Neutrophil (primary cell): ENCODE measurements at regions not wholly inside any gene's neighbourhood (a gene's known extent, or its start where the extent isn't known, plus 50 kb on each side); places are given as distances from the start of the nearest gene placed in this dataset.

Experiments
- H3K27ac ChIP-seq: fragments of 200-600 bp; sonication (generic); 2 replicates; pipeline ENCODE4 v1.5.1; 2016; ENCODE audit warnings: mild to moderate bottlenecking, moderate library complexity
- H3K27me3 ChIP-seq: fragments of 200-600 bp; sonication (generic); 2 replicates; pipeline ENCODE4 v1.6.0; 2016; ENCODE audit warnings: mild to moderate bottlenecking
- H3K36me3 ChIP-seq: fragments of 200-600 bp; sonication (generic); 2 replicates; pipeline ENCODE4 v1.5.1; 2017
- H3K4me1 ChIP-seq, 2 experiments: fragments of 200-600 bp in 1 of 2; sonication (generic) in 1 of 2; 1 replicate in 1 of 2; 2 replicates in 1 of 2; pipeline versions ENCODE4 v1.5.1 to v1.6.1; 2013 to 2016; ENCODE audit warnings: low read depth in 1 of 2, low read length in 1 of 2, mild to moderate bottlenecking in 1 of 2, moderate library complexity in 1 of 2; ENCODE audit not compliant: control insufficient read depth in 1 of 2, insufficient read depth in 1 of 2
- H3K4me3 ChIP-seq, 2 experiments: fragments of 200-600 bp in 1 of 2; sonication (generic) in 1 of 2; 1 replicate in 1 of 2; 2 replicates in 1 of 2; pipeline ENCODE4 v1.5.1; 2013 to 2016; ENCODE audit warnings: low read depth in 1 of 2, low read length in 1 of 2, mild to moderate bottlenecking in 1 of 2, moderate library complexity in 1 of 2
- H3K9me3 ChIP-seq: fragments of 200-600 bp; sonication (generic); 2 replicates; pipeline ENCODE4 v1.5.1; 2016
- CTCF ChIP-seq: fragments of 200-600 bp; sonication (generic); IDR thresholded peaks from 2 replicates; pipeline ENCODE4 v1.5.1; 2016; ENCODE audit warnings: antibody characterized with exemption

DNA sequence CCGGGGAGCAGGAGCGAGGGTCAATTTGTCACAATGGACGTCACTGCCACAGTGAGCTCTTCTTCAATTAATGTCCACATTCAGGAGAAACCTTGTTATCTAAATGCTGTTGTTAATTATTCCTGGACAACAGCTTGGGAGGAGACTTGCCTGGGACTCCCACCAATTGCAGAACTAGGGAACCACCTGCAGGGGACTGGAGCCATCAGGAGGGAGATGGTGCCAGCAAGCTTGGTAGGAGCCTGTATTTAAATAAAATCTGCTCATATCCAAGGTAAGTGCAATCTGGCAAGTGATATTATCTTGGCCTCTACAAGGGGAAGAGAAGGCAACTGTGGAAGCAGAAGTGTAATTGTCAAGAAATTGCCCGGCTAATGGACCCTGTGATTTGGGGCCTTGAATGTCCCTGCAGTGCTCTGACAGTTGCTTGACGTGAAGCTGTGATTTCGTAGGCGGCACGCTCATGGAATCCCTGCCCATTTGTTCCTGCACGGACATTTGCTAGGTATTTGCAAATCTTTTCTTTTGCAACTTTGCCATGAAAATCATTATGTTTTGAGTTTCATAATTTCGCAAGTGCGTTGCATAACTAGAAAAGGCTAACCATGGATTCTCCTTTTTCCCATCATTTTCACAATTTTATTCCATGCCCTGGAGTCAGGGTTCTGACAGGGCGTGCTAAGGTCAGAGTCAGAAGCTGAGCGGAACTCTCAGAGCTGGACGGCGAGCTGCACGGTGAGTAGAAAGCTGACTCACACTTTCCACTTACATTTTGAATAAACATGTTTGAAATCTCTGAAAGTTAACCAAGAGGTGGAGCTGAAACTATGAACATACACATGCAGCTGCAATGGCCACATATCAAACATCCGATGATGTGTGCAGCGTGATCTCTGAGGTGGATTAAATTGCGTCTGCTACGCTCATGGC is 84.9 kb upstream of the TCERG1L start:
- TF ChIP-seq CTCF = no peak

DNA sequence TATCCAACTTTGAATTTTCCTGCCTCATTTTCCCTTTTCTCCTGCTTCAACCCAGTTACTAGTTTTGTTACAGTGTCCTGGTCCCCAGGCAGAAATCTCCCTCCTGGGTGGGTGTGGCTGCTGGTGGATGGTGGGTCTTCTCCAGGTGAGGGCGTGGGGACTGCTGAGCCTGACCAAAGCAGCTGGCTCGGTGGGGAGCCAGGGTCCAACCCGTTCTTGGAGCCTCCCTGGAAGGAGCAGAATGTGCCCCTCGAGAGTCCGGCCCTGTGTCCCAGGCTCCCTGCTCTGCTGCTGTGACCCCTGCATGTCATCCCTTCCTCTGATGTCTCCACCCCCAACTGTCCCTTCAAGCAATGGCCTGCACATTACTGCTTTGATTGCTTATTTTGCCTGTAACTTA is 86.6 kb upstream of the TCERG1L start:
- Histone ChIP-seq H3K4me3 (no peak overlapping the region), H3K27me3 (no peaks in the 10 kb centered on the region), H3K9me3 (no peaks in the 10 kb centered on the region), H3K4me1 (no peaks in the 10 kb centered on the region), H3K36me3 (no peaks in the 10 kb centered on the region), H3K27ac (no peak overlapping the region)
- no peak for TF ChIP-seq CTCF

More for the DNA sequence above, 84.9 kb upstream of the TCERG1L start:
- Histone ChIP-seq H3K27ac (no peak overlapping the region), H3K4me3 (no peak overlapping the region), H3K36me3 (no peaks in the 10 kb centered on the region), H3K27me3 (no peaks in the 10 kb centered on the region), H3K9me3 (no peaks in the 10 kb centered on the region), H3K4me1 (no peaks in the 10 kb centered on the region)

DNA sequence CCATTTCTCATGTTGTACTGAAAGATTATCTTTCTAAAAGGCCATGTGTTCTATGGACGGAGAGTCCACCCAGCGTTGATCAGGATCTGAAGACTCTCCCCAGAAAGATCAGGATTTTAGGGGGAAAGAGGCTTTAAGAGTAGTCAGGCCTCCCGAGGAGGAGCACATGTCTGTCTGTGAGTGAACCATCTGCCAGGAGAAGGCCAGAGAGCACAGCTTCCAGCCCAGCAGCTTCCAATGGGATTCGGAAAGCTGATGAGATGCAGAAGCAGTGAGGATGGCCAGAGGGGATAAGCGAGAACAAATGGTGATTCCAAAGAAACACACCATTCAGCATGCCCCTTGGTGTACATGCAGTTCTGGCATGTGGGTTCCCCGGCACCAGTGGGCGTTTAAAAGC is 88.5 kb upstream of the TCERG1L start:
- H3K27me3 ChIP-seq = no peaks in the 10 kb centered on the region
- H3K36me3 ChIP-seq = no peaks in the 10 kb centered on the region
- no peak overlapping the region for H3K4me3 ChIP-seq
- TF ChIP-seq CTCF = no peak
- no peak overlapping the region for H3K27ac ChIP-seq
- H3K9me3 ChIP-seq = no peaks in the 10 kb centered on the region
- H3K4me1 ChIP-seq = no peaks in the 10 kb centered on the region

DNA sequence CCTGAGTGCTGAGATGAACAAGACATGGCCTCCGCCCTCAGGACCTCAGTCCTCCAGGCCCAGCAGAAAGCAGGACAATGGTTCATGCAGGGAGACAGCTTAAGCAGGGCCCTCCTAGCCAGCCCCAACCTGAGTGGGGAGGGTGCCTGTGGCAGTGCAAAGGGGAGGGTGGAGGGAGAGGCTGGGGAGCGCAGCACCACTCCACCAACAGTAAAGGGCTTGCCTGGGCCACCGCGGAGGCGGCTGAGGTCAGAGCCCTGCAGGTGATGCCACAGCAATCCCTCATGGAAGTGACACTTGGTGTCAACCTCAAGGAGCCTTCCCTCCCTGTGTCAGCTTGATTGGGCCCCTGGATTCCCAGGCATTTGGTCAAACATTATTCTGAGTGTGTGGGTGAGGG is 89.0 kb upstream of the TCERG1L start:
- no peak for TF ChIP-seq CTCF

GRCh38 chr10:131402771-131403650 is 91.5 kb upstream of the TCERG1L start:
- Histone ChIP-seq H3K4me3 (no peak overlapping the region), H3K36me3 (no peaks in the 10 kb centered on the region), H3K27ac (no peak overlapping the region), H3K9me3 (no peaks in the 10 kb centered on the region), H3K4me1 (no peaks in the 10 kb centered on the region), H3K27me3 (no peaks in the 10 kb centered on the region)
- TF ChIP-seq CTCF = no peak

More for the DNA sequence above, 89.0 kb upstream of the TCERG1L start:
- H3K4me1 ChIP-seq = no peaks in the 10 kb centered on the region
- H3K27me3 ChIP-seq = no peaks in the 10 kb centered on the region
- no peaks in the 10 kb centered on the region for H3K9me3 ChIP-seq
- no peak overlapping the region for H3K27ac ChIP-seq
- H3K36me3 ChIP-seq = no peaks in the 10 kb centered on the region
- H3K4me3 ChIP-seq = no peak overlapping the region
